IMR-90 (cell line): ENCODE measurements at regions not wholly inside any gene's neighbourhood (a gene's known extent, or its start where the extent isn't known, plus 50 kb on each side); places are given as distances from the start of the nearest gene placed in this dataset.

Experiments used
- ATAC-seq: fragments of 200-7000 bp; cut with Tn5 transposase; 2 replicates; pipeline ENCODE4 v1.9.1; 2020; ENCODE audit warnings: low read depth, mild to moderate bottlenecking, moderate library complexity
- BruUV-seq: library from RNA; stranded (reverse); fragments of 400-500 nt; replicated peaks from 2 replicates; lab custom pipeline; 2021; lab: Mats Ljungman, UMichigan
- CTCF ChIA-PET: fragments of 300-600 bp; formaldehyde crosslinking; extraction: SDS; loops from one replicate; lab custom pipeline; 2021; ENCODE audit warnings: antibody characterized with exemption; lab: Yijun Ruan, JAX
- POLR2A ChIA-PET: fragments of 300-600 bp; sonication (Branson Sonifier 250); formaldehyde crosslinking; loops from one replicate; lab custom pipeline; 2022; ENCODE audit warnings: antibody characterized with exemption; ENCODE audit not compliant: unreplicated experiment; lab: Charles Lee
- DNase-seq: peaks from one replicate; pipeline ENCODE4 v3.0.0; 2013
- H2AFZ ChIP-seq: replicated peaks from 2 replicates; pipeline ENCODE3; 2013; ENCODE audit warnings: low read length, mild to moderate bottlenecking; ENCODE audit not compliant: poor library complexity
- H2AK5ac ChIP-seq: 2 replicates; pipeline ENCODE4 v1.6.1; 2013; ENCODE audit warnings: low read depth, low read length, inconsistent platforms
- H2AK9ac ChIP-seq: replicated peaks from 2 replicates; pipeline ENCODE3; 2013; ENCODE audit warnings: mild to moderate bottlenecking, low read depth, low read length, moderate library complexity; ENCODE audit not compliant: poor library complexity
- H2BK120ac ChIP-seq: 2 replicates; pipeline ENCODE4 v1.6.1; 2013; ENCODE audit warnings: low read depth, low read length, inconsistent platforms
- H2BK15ac ChIP-seq: 3 replicates; pipeline ENCODE4 v1.6.1; 2013; ENCODE audit warnings: low read depth, low read length, inconsistent platforms
- H2BK20ac ChIP-seq: 2 replicates; pipeline ENCODE4 v1.6.1; 2013; ENCODE audit warnings: low read depth, mild to moderate bottlenecking, inconsistent platforms, low read length, moderate library complexity
- H2BK5ac ChIP-seq: 2 replicates; pipeline ENCODE4 v1.6.1; 2013; ENCODE audit warnings: mild to moderate bottlenecking, low read depth, low read length, inconsistent platforms; ENCODE audit not compliant: poor library complexity, severe bottlenecking
- H3K14ac ChIP-seq: replicated peaks from 2 replicates; pipeline ENCODE4 v1.6.1; 2013; ENCODE audit warnings: low read depth, low read length, inconsistent platforms
- H3K18ac ChIP-seq: 2 replicates; pipeline ENCODE4 v1.6.1; 2013; ENCODE audit warnings: low read depth, low read length, control low read depth
- H3K23ac ChIP-seq: 2 replicates; pipeline ENCODE4 v1.6.1; 2013; ENCODE audit warnings: low read depth, low read length, inconsistent platforms
- H3K27ac ChIP-seq: 2 replicates; pipeline ENCODE4 v1.5.1; 2013; ENCODE audit warnings: mild to moderate bottlenecking, control low read depth, low read length; ENCODE audit not compliant: insufficient read depth
- H3K27me3 ChIP-seq: 2 replicates; pipeline ENCODE4 v1.6.1; 2013; ENCODE audit warnings: low read length; ENCODE audit not compliant: control insufficient read depth, insufficient read depth
- H3K36me3 ChIP-seq: 2 replicates; pipeline ENCODE4 v1.6.1; 2013; ENCODE audit warnings: low read length, mixed read lengths; ENCODE audit not compliant: control insufficient read depth, insufficient read depth
- H3K4ac ChIP-seq: 2 replicates; pipeline ENCODE4 v1.6.1; 2013; ENCODE audit warnings: low read depth, low read length, inconsistent platforms
- H3K4me1 ChIP-seq: 2 replicates; pipeline ENCODE4 v1.6.1; 2013; ENCODE audit warnings: low read length, mixed read lengths; ENCODE audit not compliant: control insufficient read depth, insufficient read depth
- H3K4me2 ChIP-seq: 2 replicates; pipeline ENCODE4 v1.6.1; 2013; ENCODE audit warnings: low read depth, mild to moderate bottlenecking, control low read depth, low read length, moderate library complexity
- H3K4me3 ChIP-seq: 2 replicates; pipeline ENCODE4 v1.5.1; 2013; ENCODE audit warnings: low read depth, mild to moderate bottlenecking, control low read depth, low read length, moderate library complexity; ENCODE audit not compliant: insufficient read depth
- H3K56ac ChIP-seq: 2 replicates; pipeline ENCODE4 v1.6.1; 2013; ENCODE audit warnings: low read length, inconsistent platforms; ENCODE audit not compliant: insufficient read depth; ENCODE audit errors: extremely low read depth
- H3K79me1 ChIP-seq, 2 experiments: 2 replicates each; pipeline ENCODE4 v1.6.1; 2013; ENCODE audit warnings: low read length in 2 of 2, inconsistent platforms in 1 of 2, low read depth in 1 of 2
- H3K9ac ChIP-seq: 2 replicates; pipeline ENCODE4 v1.6.1; 2013; ENCODE audit warnings: low read depth, low read length, control low read depth
- H3K9me1 ChIP-seq: 2 replicates; pipeline ENCODE4 v1.6.1; 2013; ENCODE audit warnings: low read length, inconsistent platforms; ENCODE audit not compliant: insufficient read depth
- H3K9me3 ChIP-seq: 2 replicates; pipeline ENCODE4 v1.6.1; 2013; ENCODE audit warnings: low read length; ENCODE audit not compliant: control insufficient read depth, insufficient read depth
- H4K20me1 ChIP-seq: 2 replicates; pipeline ENCODE4 v1.6.1; 2013; ENCODE audit warnings: low read length, inconsistent platforms; ENCODE audit not compliant: insufficient read depth
- H4K5ac ChIP-seq: 2 replicates; pipeline ENCODE4 v1.6.1; 2013; ENCODE audit warnings: mild to moderate bottlenecking, low read depth, low read length, control low read depth
- H4K8ac ChIP-seq, 2 experiments: 2 replicates each; pipeline ENCODE4 v1.6.1; 2013; ENCODE audit warnings: low read depth in 2 of 2, low read length in 2 of 2, control low read depth in 1 of 2, inconsistent platforms in 1 of 2
- H4K91ac ChIP-seq: 2 replicates; pipeline ENCODE4 v1.6.1; 2013; ENCODE audit warnings: low read depth, low read length, inconsistent platforms; ENCODE audit not compliant: insufficient read depth
- BHLHE40 ChIP-seq: fragments of 150-350 bp; IDR thresholded peaks from 2 replicates; pipeline ENCODE4 v1.6.1; 2016; ENCODE audit warnings: mild to moderate bottlenecking, low read depth, low read length
- CEBPB ChIP-seq: IDR thresholded peaks from 2 replicates; pipeline ENCODE4 v1.6.1; 2012; ENCODE audit warnings: low read depth, low read length, improper control_type of control experiment
- CHD1 ChIP-seq: IDR thresholded peaks from 2 replicates; pipeline ENCODE4 v1.6.1; 2012; ENCODE audit warnings: low read depth, low read length, improper control_type of control experiment
- FOS ChIP-seq: fragments of 150-350 bp; IDR thresholded peaks from 2 replicates; pipeline ENCODE4 v1.6.1; 2016; ENCODE audit warnings: low read depth, low read length
- MAFK ChIP-seq: IDR thresholded peaks from 2 replicates; pipeline ENCODE4 v1.6.1; 2012; ENCODE audit warnings: low read depth, low read length, improper control_type of control experiment
- MAZ ChIP-seq: IDR thresholded peaks from 2 replicates; pipeline ENCODE4 v1.6.1; 2012; ENCODE audit warnings: low read depth, mild to moderate bottlenecking, low read length, improper control_type of control experiment, moderate library complexity, borderline replicate concordance
- MXI1 ChIP-seq: IDR thresholded peaks from 2 replicates; pipeline ENCODE4 v1.6.1; 2012; ENCODE audit warnings: low read depth, mild to moderate bottlenecking, low read length, moderate library complexity, borderline replicate concordance
- NFE2L2 ChIP-seq: fragments of 150-350 bp; IDR thresholded peaks from 2 replicates; pipeline ENCODE4 v1.6.1; 2016; ENCODE audit warnings: low read depth, mild to moderate bottlenecking, low read length
- RAD21 ChIP-seq: IDR thresholded peaks from 2 replicates; pipeline ENCODE4 v1.6.1; 2012; ENCODE audit warnings: low read length, improper control_type of control experiment
- RCOR1 ChIP-seq: IDR thresholded peaks from 2 replicates; pipeline ENCODE4 v1.6.1; 2012; ENCODE audit warnings: mild to moderate bottlenecking, low read length, improper control_type of control experiment; ENCODE audit not compliant: insufficient replicate concordance
- SMC3 ChIP-seq: fragments of 150-350 bp; IDR thresholded peaks from 2 replicates; pipeline ENCODE4 v1.6.1; 2016; ENCODE audit warnings: low read depth, mild to moderate bottlenecking, antibody characterized with exemption, low read length, moderate library complexity
- USF2 ChIP-seq: fragments of 150-350 bp; IDR thresholded peaks from 2 replicates; pipeline ENCODE4 v1.6.1; 2017; ENCODE audit warnings: mild to moderate bottlenecking, antibody characterized with exemption, low read length, low read depth
- WGBS, 2 experiments: methylation state at CpG; one replicate each; pipeline versions ENCODE4 v1.1.5 to v1.1.7; 2013; ENCODE audit warnings: missing lambda C conversion rate in 2 of 2; ENCODE audit not compliant: insufficient read length in 1 of 2; ENCODE audit errors: extremely low coverage in 2 of 2; 5-methylcytosine and 5-hydroxymethylcytosine counted together
- dilution Hi-C: fragments of 300-500 bp; cut with HindIII; formaldehyde crosslinking; loops from one replicate; pipeline ENCODE4 v1.14.3; 2018; ENCODE audit warnings: low sequenced_read_pairs; ENCODE audit not compliant: unreplicated experiment
- in situ Hi-C: fragments of 300-500 bp; cut with MboI; formaldehyde crosslinking; loops from 3 replicates; pipeline ENCODE4 v1.14.3; 2019; ENCODE audit warnings: low sequenced_read_pairs, inconsistent platforms, mixed read lengths
- intact Hi-C: fragments of 100-400 bp; cut with micrococcal nuclease; formaldehyde crosslinking; loops from 2 replicates; pipeline ENCODE4 v1.10.0; 2022
- TF ChIP-seq, protein P1 (sequence below): fragments of 150-350 bp; IDR thresholded peaks from 2 replicates; pipeline ENCODE4 v1.6.1; 2016; ENCODE audit warnings: low read depth, mild to moderate bottlenecking, low read length, moderate library complexity, borderline replicate concordance

DNA sequence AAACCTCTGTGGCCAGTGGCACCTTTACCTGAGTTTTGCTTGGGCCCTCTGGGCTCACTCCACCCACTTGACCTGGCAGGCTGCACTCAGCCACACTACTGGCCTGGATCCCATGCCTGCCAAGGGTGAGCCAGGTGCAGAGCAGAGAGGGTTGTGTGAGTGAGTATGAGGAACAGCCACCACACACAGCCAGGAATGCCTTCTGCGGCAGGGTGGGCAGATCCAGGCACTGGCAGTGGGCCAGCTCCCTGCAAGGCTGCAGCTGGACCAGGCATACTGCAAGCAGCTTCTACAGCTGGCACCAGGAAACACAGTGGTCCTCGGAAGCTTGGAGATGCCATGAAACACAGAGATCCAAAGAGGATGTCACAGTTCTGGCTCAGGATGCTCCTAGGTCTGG is 570.1 kb upstream of the ACTRT1 start:
- 14% methylated on average over 2 of the region's 2 CpGs; no CpG with 5 or more reads in 1 of the 2 experiments for WGBS, 2 experiments
- no peak overlapping the region for H2BK15ac ChIP-seq
- no peak overlapping the region for H2BK20ac ChIP-seq
- no peaks in the 10 kb centered on the region for H3K9me1 ChIP-seq
- in situ Hi-C loops: no loop called here
- H3K4me1 ChIP-seq: no peaks in the 10 kb centered on the region
- no peaks in the 10 kb centered on the region for H3K79me1 ChIP-seq
- H3K36me3 ChIP-seq: no peaks in the 10 kb centered on the region
- H4K91ac ChIP-seq: no peak overlapping the region
- no peak overlapping the region for H4K5ac ChIP-seq
- H2BK5ac ChIP-seq: no peak overlapping the region
- no peak overlapping the region for H2AFZ ChIP-seq
- no peak for TF ChIP-seq FOS
- TF ChIP-seq SMC3: no peak
- TF ChIP-seq, protein P1, sequence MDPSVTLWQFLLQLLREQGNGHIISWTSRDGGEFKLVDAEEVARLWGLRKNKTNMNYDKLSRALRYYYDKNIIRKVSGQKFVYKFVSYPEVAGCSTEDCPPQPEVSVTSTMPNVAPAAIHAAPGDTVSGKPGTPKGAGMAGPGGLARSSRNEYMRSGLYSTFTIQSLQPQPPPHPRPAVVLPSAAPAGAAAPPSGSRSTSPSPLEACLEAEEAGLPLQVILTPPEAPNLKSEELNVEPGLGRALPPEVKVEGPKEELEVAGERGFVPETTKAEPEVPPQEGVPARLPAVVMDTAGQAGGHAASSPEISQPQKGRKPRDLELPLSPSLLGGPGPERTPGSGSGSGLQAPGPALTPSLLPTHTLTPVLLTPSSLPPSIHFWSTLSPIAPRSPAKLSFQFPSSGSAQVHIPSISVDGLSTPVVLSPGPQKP: no peak
- no peak for TF ChIP-seq CEBPB
- TF ChIP-seq MXI1: no peak
- TF ChIP-seq MAZ: no peak
- no peak for TF ChIP-seq USF2
- TF ChIP-seq MAFK: no peak
- TF ChIP-seq BHLHE40: no peak
- TF ChIP-seq CHD1: no peak
- TF ChIP-seq NFE2L2: no peak
- no peak for TF ChIP-seq RAD21
- no peak for TF ChIP-seq RCOR1
- no peak overlapping the region for H3K56ac ChIP-seq
- H3K23ac ChIP-seq: no peak overlapping the region
- no peaks in the 10 kb centered on the region for H4K20me1 ChIP-seq
- no peak for DNase-seq
- no peak overlapping the region for H3K27ac ChIP-seq
- intact Hi-C loops: no loop called here
- H3K4ac ChIP-seq: no peak overlapping the region
- no peak overlapping the region for H3K9ac ChIP-seq
- H2AK9ac ChIP-seq: no peak overlapping the region
- H3K4me2 ChIP-seq: no peak overlapping the region
- H4K8ac ChIP-seq: no peak overlapping the region
- no peak overlapping the region for H3K14ac ChIP-seq
- no peak overlapping the region for H2BK120ac ChIP-seq
- no peak overlapping the region for H2AK5ac ChIP-seq
- POLR2A ChIA-PET: no interaction called here
- no peaks in the 10 kb centered on the region for H3K27me3 ChIP-seq
- no peak for ATAC-seq
- BruUV-seq: no TSS peak
- H3K4me3 ChIP-seq: no peak overlapping the region
- H3K9me3 ChIP-seq: no peaks in the 10 kb centered on the region; the same call in 1 of the 2 replicates
- CTCF ChIA-PET: no interaction called here
- dilution Hi-C loops: no loop called here
- H3K18ac ChIP-seq: no peak overlapping the region
